GM18507 (cell line): ENCODE measurements at regions not wholly inside any gene's neighbourhood (a gene's known extent, or its start where the extent isn't known, plus 50 kb on each side); places are given as distances from the start of the nearest gene placed in this dataset.
"Not testable (repeated sequence)": the region's sequence is repeated elsewhere in the genome, so short reads cannot be mapped to it uniquely, and the experiment has no call there.

Experiments
- DNase-seq: peaks from one replicate; pipeline ENCODE4 v3.0.0; 2011; ENCODE audit warnings: low read depth; ENCODE audit not compliant: insufficient read length; ENCODE audit errors: extremely low spot score
- FAIRE-seq: peaks from 2 replicates; lab custom pipeline; 2011; peaks lifted over from hg19 to GRCh38; lab: Jason Lieb, UNC

DNA sequence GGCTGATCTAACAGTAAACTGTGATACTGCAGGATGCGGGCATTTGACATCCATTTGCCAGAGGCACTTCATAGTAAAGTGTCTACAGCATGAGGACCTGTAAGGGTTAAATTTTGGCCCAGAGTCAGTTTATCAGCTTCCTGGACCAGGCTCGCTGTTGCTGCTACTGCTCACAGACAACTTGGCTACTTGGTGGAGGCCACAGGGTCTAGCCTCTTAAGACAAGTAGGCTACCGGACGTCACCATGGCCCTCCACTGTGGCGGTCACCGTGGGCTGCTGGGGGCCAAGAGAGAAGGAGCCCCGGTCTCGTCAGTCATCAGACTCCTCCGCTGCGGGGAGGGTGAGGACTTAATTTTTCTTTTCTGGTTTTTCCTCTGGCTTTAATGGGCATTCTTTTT, 117.3 kb upstream of the PZP start:
- no peak for FAIRE-seq
- no peak for DNase-seq

DNA sequence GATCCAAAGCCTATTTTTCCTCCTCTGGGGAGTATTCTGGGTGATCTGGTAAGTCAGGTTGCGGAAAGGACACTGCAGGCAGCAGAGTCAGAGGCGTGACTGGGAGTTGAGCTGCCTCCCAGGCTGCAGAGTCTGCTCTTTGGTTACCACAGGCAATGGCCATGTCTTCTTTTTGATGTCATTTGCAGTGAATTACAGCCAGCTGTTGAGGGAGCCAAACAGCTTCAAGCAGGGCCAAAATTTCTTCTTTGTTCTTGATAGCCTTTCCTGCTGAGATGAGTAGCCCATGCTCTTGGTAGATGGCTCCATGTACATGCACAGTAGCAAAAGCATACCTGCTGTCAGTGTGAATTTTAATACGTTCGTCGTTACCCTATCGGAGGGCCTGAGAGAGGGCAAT, 116.6 kb upstream of the PZP start:
- DNase-seq = no peak
- FAIRE-seq = no peak

DNA sequence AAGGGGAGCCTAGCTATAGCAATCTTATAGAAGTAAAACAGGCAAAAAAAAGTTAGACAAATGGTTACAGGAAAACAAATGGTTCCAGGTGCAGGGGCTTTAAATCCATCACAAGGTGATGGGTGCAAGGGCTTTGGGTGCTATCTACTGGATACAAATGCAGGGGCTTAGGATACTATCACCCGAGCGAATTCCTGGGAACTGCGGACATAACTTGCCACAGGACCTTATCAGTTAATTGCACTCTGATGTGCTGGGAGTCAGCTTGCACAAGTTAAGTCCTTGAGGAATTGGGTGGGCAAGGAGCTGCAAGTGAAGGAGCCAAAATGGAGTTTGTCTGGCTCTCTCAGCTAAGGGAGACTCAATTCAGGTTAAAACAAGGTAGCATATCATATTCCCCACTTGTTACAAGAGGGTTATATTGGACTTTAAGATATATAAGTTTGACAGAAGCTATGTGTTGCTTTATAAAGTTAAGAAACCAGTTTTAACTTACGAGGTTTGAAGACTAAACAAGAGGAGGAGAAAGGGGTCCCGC, 115.0 kb upstream of the PZP start:
- FAIRE-seq = no peak
- DNase-seq = no peak

DNA sequence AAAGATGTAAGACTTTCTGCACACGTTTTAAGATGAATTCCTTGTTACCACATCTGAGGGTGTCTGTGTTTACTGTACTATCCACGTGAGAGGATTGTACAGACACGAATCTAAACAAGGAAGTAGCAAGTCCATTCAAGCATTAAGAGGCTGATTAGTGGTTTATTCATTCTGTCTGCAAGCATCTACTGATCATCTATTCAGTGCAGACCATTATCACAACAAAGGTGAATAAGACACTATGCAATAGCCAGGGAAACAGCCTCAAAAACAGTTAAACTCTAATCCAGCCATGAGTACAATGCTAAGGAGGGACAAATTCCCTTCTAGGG, 111.6 kb upstream of the PZP start:
- FAIRE-seq (peak; percentile 24), DNase-seq (no peak)

DNA sequence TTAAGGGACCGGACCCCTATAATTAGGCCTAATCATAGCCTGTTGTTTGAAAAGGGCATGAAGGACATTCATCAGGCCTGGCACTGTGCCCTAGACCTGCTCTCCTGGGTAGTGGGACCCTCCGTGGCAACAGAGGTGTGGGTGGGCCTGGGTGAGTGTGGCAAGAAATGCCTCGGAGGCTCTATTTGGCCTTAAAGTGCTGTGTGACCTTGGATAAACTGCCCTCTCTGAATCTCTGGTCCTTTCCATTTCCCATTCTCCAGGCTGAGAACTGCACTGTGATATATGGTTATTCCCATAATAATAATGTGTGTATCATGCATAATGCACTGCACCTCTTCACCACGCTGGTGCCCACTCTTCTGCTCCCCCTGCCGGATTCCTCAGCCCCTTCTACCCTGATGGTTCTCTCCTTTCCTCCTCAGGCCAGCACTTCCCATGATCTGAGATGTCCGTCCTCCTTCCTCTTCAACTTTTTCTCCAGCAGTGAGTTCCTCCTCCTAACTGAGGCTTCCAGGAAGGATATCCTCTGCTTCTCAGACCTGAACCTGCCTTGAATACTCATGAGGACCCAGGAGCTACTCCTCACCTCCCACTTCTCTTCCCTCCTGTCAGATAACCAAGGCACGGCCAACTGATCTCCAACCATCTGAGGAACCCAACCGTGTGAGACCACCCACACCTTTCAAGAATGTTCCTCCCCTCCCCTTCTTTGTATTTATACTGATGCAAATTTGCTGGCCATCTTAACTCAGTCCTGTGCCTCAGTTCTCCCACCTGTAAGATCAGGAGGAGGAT, 111.0 kb upstream of the PZP start:
- DNase-seq (no peak), FAIRE-seq (no peak)

DNA sequence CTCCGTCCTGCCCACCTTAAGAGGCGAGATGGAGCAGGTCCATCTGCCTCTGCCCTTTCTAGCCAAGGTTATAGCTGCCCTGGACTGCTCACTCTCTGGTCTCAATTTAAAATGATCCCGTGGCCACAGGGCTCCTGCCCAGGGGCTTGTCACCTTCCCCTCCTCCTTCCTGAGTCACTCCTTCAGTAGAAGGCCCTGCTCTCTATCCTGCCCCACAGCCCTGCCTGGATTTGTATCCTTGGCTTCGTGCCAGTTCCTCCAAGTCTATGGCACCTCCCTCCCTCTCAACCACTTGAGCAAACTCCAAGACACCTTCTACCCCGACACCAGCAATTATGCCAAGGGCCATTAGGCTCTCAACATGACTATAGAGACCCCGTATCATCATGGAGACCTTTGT, 105.3 kb upstream of the PZP start:
- not testable (repeated sequence) for FAIRE-seq, DNase-seq

DNA sequence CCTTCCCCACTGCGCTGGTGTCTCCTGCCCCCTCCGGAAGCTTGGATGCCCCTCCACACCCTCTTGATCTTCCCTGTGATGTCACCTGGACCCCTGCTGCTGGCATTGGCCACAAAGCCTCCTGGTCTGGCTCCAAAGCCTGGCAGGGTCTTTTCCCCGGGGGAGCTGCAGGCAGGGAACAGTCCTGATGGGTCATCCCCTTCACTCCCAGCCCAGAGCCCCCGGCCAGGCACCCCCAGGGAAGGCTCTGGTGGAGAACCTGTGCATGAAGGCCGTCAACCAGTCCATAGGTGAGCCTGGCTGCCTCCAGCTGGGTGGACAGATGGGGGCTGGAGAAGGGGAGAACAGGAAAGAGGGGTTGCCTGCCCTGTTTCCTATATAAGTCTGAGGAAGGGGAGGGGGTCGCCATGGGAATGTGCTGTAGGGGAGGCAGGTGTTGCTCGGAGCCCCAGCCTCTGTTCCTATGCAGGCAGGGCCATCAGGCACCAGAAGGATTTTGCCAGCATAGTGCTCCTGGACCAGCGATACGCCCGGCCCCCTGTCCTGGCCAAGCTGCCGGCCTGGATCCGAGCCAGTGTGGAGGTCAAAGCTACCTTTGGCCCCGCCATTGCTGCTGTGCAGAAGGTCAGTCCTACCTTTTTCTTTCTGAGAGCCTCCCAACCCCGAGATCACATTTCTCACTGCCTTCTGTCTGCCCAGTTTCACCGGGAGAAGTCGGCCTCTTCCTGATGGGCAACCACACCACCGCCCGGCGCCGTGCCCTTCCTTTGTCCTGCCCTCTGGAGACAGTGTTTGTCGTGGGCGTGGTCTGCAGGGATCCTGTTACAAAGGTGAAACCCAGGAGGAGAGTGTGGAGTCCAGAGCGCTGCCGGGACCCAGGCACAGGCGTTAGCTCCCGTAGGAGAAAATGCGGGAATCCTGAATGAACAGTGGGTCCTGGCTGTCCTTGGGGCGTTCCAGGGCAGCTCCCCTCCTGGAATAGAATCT, 104.5 kb upstream of the PZP start:
- not testable (repeated sequence) for FAIRE-seq, DNase-seq

DNA sequence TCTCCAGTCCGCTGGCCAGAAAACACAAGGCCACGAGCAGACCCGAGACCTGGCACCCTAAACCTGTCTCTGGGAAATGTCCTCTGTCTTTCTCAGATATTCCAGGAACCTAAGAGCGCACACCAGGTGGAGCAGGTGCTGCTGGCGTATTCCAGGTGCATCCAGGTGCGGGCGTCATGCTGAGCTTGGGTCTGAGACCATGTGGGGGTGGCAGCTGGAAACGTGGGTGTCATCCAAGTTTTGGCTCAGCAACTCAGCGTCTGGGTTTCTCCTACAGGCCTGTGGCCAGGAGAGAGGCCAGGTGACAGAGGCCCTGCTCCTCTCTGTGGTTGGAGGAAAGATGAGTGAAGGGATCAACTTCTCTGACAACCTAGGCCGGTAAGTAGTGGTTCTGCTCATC, 103.3 kb upstream of the PZP start:
- not testable (repeated sequence) for DNase-seq, FAIRE-seq

DNA sequence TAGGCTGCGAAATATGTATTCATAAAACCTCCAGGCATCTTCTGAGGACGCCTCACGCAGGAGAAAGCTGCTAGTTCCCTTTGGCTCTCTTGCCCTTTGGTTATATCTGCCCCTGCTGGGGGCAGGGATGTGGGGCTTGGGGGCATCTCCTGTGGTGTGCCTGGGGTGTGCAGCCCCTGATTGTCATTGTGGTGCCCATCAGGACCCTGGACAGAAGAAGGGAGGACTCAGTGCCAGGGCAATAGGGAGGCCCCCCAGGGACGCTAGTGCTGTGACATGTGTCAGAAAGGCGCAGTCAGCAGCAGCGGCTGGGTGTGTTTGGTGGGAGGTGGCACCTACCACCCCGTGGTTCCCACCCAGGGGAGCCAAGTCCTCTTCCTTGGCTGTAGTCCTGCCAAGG, 102.5 kb upstream of the PZP start:
- FAIRE-seq, DNase-seq: not testable (repeated sequence)

DNA sequence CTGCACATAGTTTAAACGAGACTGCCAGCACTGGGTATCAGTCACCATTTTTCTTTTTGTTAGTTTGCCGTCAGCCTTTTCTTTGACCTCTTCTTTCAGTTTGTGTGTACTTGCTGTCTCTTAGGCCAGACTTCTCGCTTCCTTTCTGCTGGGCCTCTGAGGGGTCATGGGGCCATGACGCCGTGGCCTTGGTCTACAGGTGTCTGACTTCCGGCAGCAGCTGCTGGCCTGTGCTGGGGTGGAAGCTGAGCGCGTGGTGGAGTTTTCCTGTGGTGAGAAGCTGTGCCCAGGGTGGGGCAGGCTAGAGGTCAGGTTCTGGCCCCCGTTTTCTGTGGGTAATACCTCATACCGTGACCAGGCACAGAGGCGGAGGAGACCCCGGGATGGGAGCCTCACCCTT, 101.6 kb upstream of the PZP start:
- not testable (repeated sequence) for FAIRE-seq, DNase-seq

DNA sequence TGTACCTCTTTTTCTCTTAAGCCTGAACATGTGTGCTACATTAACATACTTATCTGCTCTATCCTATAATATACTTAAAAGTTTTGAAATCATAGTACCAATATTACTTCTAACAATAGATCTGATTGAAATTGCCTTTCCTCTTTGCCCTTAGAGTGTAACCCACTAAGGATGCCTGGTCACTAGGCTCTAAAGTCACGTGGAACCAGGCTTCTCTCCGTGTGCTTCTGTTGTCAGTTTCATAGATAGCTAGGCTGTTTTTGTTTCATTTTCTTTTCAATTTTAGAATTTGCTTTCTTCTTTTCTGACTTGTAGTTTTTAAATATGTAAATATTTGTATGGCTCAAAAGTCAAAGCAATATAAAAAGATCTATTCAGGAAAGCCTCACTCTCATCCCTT, 100.5 kb upstream of the PZP start:
- FAIRE-seq = peak; percentile 15

DNA sequence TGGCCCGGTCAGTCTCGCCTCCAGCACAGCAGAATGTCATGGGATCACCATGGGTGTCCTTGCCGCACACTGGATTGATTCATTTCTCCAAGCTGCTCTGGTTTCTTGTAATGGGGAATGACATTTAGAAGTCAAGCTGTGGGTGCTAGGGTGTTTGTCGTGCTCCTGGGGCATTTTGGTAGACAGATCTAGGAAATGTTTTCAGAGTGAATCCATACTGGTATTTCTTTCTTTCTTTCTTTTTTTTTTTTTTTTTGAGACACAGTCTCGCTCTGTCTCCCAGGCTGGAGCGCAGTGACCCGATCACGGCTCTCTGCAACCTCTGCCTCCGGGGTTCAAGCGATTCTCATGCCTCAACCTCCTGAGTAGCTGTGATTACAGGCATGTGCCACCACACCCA, 100.0 kb upstream of the PZP start:
- not testable (repeated sequence) for FAIRE-seq, DNase-seq

More for the DNA sequence above, 100.5 kb upstream of the PZP start:
- not testable (repeated sequence) for DNase-seq

DNA sequence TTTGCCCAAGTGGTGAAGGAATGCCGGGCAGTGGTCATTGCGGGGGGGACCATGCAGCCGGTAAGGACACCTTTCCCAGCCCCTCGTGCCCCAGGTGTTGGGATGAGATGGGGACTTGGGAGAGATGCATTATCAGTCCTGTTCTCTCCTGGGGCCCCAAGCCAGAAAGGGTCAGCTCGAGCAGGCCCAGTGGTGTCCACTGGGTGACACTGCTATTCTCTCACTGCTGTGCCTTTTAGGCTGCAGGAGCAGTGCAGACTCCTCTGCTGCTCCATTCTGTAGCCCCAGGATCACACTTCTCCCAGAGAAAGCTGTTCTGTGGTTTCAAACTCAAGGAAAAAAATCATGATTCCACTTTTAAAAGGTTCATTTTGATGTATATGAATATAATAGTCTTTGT, 99.1 kb upstream of the PZP start:
- DNase-seq, FAIRE-seq: not testable (repeated sequence)

DNA sequence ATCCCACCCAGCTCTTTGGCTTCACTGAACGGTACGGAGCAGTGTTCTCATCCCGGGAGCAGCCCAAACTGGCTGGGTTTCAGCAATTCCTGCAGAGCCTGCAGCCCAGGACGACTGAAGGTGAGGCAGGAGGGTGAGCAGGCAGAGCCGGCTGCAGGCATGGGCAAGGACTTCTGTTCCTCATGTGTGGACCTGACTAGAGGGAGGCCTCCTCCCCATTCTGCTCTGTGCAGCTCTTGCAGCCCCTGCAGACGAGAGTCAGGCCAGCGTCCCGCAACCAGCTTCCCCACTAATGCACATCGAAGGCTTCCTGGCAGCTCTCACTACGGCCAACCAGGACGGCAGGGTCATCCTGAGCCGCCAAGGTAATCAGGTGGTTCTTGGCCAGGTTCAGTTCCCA, 97.8 kb upstream of the PZP start:
- not testable (repeated sequence) for FAIRE-seq, DNase-seq

DNA sequence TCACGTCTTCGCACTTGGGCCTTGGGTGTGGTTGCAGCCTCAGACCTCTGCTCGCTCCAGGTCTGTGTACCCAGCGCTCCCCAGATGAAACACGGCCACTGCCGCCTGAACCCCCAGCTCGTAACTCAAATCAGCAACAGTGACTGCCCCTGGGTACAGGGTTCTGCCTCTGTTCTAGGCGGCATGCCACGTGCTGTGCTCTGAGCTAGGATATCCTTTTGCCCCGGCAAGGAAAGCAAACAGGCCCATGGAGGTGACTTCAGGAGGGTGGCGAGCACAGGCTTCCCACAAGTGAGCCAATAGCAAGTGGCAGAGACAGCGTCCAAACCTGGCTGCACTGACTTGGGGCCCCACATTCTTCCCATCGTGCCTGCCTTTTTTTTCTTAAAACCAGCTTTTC, 96.3 kb upstream of the PZP start:
- not testable (repeated sequence) for DNase-seq, FAIRE-seq

DNA sequence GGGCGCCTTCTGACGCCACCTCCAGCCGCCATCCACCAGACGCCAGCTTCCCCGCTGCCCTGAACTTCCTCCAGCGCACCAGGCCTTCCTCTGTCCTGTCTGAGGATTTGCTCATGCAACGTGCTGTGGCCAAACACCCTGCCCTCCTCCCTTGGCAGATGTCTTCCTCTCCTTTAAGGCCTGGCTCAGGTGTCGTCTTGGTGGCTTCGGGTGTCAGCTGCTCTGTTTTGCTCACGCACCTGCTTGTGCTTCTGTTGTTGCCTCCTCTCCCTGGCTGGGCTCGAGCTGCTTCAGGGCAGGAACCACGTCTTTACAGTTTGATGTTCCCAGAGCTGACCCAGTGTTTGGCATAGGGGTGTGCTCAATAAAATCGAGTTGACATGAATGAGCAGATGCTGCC, 87.7 kb upstream of the PZP start:
- not testable (repeated sequence) for FAIRE-seq, DNase-seq

DNA sequence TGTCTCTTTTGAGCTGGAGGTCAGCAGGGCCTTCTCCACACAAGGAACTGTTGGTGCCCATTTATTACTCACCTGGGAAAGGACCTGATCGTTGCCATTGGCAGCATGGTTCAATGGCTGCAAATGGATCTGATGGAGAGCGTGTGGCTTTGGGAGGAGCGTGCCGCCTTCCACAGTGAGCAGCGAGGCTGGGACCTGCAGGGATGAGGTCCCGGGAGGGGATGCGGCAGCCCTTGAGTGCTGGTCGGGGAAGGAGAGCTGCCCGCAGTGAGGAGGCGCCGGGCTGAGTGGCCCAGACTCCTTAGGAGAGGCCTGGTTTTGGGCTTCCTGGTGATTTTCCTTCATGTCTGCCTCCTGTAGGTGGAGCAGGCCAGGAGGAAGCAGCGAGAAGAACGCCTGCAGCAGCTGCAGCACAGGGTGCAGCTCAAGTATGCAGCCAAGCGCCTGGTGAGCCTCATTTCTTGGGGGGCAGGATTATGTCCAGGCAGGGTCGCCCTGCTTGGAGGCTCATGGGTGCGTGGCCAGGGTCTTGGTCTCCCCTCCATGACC, 86.0 kb upstream of the PZP start:
- not testable (repeated sequence) for FAIRE-seq, DNase-seq

DNA sequence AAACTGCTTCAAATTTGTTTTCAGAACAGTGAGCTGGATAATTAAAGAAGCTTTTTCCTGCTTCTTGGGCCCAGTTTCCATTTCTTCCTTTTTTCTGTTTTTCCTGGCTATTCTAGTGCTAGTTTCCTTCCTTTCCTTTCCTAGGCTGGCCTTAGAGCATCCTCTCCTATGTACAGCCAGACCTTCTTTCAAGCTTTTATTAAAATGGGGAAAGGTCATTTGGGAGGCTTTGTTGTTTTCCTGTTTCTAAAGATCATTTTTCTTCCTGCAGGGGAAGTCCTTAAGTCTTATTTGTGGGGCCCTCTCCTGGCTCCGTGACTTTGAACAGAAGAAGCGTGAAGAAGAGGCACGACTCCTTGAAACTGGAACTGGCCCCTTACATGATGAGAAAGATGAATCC, 85.2 kb upstream of the PZP start:
- FAIRE-seq, DNase-seq: not testable (repeated sequence)

DNA sequence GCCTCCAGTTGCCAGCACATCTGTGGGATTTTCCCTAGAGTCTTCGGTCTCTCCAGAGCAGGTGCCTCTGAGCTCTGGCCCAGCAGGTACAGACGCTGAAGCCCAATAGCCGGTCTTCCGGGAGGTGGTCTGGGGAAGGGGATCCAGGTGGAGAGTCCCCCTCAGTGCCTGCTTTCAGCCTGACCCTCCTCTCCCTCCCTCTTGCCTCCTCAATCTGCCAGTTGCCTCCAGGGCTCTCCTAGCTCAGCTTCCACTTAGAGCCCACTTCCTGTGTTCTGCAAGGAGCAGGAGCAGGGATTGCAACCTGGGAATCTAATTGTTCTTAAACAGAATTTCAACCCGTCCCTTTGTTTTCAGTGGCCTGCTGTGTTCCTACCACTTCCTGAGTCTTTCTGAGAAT, 81.8 kb upstream of the PZP start:
- not testable (repeated sequence) for DNase-seq, FAIRE-seq

DNA sequence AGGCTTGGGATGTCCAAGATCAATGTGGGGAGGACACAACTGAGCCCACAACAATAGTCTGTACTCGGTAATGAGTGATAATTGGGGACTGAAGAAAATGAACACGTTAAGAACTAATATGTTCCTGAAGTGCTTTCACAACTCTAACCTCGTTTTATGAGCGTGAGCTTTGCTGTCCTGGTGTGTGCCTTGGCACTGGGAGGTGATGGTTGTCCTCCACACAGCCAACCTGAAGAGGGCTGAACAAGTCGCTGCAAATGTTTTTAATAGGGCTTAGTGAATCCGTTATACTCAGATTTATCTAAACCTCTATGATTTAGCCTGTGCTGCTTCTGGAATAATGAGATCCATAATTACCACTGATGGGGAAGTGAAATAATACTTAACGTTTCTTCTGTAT, 76.5 kb upstream of the PZP start:
- not testable (repeated sequence) for DNase-seq, FAIRE-seq
